ENCODE measurements at regions not wholly inside any gene's neighbourhood (a gene's known extent, or its start where the extent isn't known, plus 50 kb on each side); places are given as distances from the start of the nearest gene placed in this dataset.

DNA sequence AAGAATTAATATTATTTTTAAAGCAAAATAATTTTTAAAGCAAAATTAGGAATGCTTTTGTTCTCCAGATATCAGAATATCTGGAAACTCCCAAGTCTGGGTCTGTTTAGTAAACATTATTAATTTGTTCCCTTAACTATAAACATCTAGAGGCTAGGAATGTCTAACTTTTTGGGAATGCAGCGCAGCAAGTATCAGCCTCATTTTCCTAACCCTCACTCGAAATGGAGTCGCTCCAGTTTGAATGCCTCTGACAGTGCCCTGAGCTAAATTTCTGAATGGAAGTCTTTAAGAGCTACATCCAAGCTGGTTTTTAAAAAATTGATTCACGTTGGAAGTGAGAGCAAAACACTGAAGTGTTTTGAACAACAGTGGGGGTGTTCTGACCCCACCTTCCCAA is 74.4 kb upstream of the WNT7A start:
- TF ChIP-seq, protein P1, sequence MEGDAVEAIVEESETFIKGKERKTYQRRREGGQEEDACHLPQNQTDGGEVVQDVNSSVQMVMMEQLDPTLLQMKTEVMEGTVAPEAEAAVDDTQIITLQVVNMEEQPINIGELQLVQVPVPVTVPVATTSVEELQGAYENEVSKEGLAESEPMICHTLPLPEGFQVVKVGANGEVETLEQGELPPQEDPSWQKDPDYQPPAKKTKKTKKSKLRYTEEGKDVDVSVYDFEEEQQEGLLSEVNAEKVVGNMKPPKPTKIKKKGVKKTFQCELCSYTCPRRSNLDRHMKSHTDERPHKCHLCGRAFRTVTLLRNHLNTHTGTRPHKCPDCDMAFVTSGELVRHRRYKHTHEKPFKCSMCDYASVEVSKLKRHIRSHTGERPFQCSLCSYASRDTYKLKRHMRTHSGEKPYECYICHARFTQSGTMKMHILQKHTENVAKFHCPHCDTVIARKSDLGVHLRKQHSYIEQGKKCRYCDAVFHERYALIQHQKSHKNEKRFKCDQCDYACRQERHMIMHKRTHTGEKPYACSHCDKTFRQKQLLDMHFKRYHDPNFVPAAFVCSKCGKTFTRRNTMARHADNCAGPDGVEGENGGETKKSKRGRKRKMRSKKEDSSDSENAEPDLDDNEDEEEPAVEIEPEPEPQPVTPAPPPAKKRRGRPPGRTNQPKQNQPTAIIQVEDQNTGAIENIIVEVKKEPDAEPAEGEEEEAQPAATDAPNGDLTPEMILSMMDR (IDR thresholded peaks at IDR 0.05) = no peak
- no peak for TF ChIP-seq POLR2A (IDR thresholded peaks at IDR 0.05)

Data from lower leg skin (tissue), 3 donors.